ENCODE measurements at regions not wholly inside any gene's neighbourhood (a gene's known extent, or its start where the extent isn't known, plus 50 kb on each side); places are given as distances from the start of the nearest gene placed in this dataset.

DNA sequence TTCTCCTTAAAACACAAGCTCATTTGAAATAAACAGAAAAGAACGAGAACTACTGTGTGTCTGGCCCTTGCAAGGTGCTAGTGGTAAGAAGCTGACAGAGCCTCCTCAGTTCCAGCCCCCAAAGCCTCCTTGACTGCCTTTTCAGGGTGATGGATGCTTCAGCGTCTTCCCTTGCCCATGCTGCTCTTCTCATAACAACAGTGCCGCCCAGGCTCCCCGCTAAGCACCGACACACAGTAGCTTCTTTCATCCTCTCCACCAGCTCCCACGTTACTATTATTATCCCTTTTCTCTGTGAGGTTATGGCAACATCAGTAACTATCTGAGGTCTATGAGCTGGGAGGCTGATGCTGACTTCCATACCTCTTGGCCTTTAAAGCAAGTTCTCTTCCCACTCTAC lies 418.6 kb downstream of the TSN start:
- Mint-ChIP-seq H3K9me3 (ENCODE audit: insufficient read depth) (peaks cover 3% of the 10 kb centered on the region), H3K27me3 (no peaks in the 10 kb centered on the region), H3K27ac (no peak overlapping the region), H3K4me1 (no peaks in the 10 kb centered on the region), H3K4me3 (no peak overlapping the region)
- ChIA-PET CTCF (no interaction called here), POLR2A (no interaction called here)
- H3K79me2 ChIP-seq (ENCODE audit: control insufficient read depth, insufficient read depth, low read length): no peaks in the 10 kb centered on the region
- H3K9me3 ChIP-seq (ENCODE audit: control extremely low read depth in 1 of 3, control insufficient read depth in 2 of 3, insufficient read depth in 1 of 3, low read length in 2 of 3): no peaks in the 10 kb centered on the region
- no peak for TF ChIP-seq CTCF (IDR thresholded peaks at IDR 0.05)
- no peak for TF ChIP-seq EZH2 (IDR thresholded peaks at IDR 0.05; ENCODE audit: borderline replicate concordance, insufficient read depth, low read depth, low read length, poor library complexity, severe bottlenecking)
- no peak overlapping the region for H3K27ac ChIP-seq (ENCODE audit: low read length in 2 of 2)
- WGBS (ENCODE audit: insufficient coverage): 94% methylated on average over 6 of the region's 6 CpGs
- H3K4me3 ChIP-seq (ENCODE audit: control extremely low read depth in 1 of 5, extremely low read depth in 1 of 5, insufficient read depth in 1 of 5, low read depth in 2 of 5, low read length in 4 of 5): no peak overlapping the region
- no peak for DNase-seq
- no peaks in the 10 kb centered on the region for H4K20me1 ChIP-seq (ENCODE audit: control insufficient read depth, insufficient read depth, low read length, poor library complexity, severe bottlenecking)
- no peak overlapping the region for H3K4me2 ChIP-seq (replicated peaks; ENCODE audit: low read depth, low read length, poor library complexity, severe bottlenecking)
- no peaks in the 10 kb centered on the region for H3K4me1 ChIP-seq (ENCODE audit: control insufficient read depth in 2 of 2, insufficient read depth in 2 of 2, low read length in 2 of 2)
- intact Hi-C loops (cut with micrococcal nuclease): no loop called here
- H2AFZ ChIP-seq (ENCODE audit: insufficient read depth, low read depth, low read length, poor library complexity, severe bottlenecking): no peak overlapping the region
- ATAC-seq (ENCODE audit: low read depth): no peak
- no peak overlapping the region for H3K9ac ChIP-seq (ENCODE audit: low read length)
- no peaks in the 10 kb centered on the region for H3K36me3 ChIP-seq (replicated peaks in 1 of 2; ENCODE audit: control extremely low read depth in 1 of 2, control insufficient read depth in 1 of 2, extremely low read depth in 1 of 2, insufficient read depth in 2 of 2, low read length in 1 of 2)
- no peaks in the 10 kb centered on the region for H3K27me3 ChIP-seq (replicated peaks in 1 of 4; ENCODE audit: control extremely low read depth in 1 of 4, control insufficient read depth in 3 of 4, insufficient read depth in 4 of 4, low read length in 3 of 4)

DNA sequence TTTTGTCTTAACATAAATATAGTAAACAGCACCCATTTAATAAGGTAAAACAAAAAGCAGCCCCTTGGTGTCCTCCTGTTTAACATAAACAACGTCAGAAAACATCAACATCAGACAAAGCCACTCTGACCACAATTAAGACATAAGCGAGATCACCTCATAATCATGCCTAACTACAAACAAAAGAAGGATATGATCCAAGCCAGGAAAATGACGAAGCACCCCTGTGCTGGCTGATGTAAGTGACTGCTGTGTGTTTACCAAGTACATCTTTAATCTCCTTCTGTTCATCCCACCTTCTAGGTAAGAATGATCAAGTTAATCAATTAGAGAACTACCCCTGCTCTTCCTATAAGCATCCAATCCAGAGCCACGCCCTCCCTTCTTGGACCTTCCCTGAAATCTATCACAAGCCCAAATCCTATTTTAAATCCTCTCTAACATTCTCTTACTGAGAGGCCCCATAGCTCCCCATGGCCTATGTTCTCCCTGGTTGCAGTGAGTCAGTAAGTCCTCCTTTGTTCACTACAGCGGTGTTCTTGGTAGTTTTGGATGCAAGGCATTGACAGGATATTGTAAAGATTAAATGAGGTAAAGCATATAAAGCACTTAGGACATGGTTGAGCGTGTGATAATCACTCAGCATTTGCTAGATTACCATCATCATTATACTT lies 424.2 kb downstream of the TSN start:
- Mint-ChIP-seq H3K27ac (no peak overlapping the region), H3K27me3 (peaks cover 10% of the 10 kb centered on the region), H3K9me3 (ENCODE audit: insufficient read depth) (peaks cover 6% of the 10 kb centered on the region), H3K4me1 (no peaks in the 10 kb centered on the region), H3K4me3 (no peak overlapping the region)
- Histone ChIP-seq H3K4me2 (replicated peaks; ENCODE audit: low read depth, low read length, poor library complexity, severe bottlenecking) (no peak overlapping the region), H3K27ac (ENCODE audit: low read length in 2 of 2) (no peak overlapping the region), H3K36me3 (replicated peaks in 1 of 2; ENCODE audit: control extremely low read depth in 1 of 2, control insufficient read depth in 1 of 2, extremely low read depth in 1 of 2, insufficient read depth in 2 of 2, low read length in 1 of 2) (no peaks in the 10 kb centered on the region), H2AFZ (ENCODE audit: insufficient read depth, low read depth, low read length, poor library complexity, severe bottlenecking) (no peak overlapping the region), H3K27me3 (replicated peaks in 1 of 4; ENCODE audit: control extremely low read depth in 1 of 4, control insufficient read depth in 3 of 4, insufficient read depth in 4 of 4, low read length in 3 of 4) (no peaks in the 10 kb centered on the region), H3K4me1 (ENCODE audit: control insufficient read depth in 2 of 2, insufficient read depth in 2 of 2, low read length in 2 of 2) (no peaks in the 10 kb centered on the region), H3K9me3 (ENCODE audit: control extremely low read depth in 1 of 3, control insufficient read depth in 2 of 3, insufficient read depth in 1 of 3, low read length in 2 of 3) (peaks cover 0 to 3% (median 0%) of the 10 kb centered on the region in 3 donors), H3K79me2 (ENCODE audit: control insufficient read depth, insufficient read depth, low read length) (no peaks in the 10 kb centered on the region), H4K20me1 (ENCODE audit: control insufficient read depth, insufficient read depth, low read length, poor library complexity, severe bottlenecking) (no peaks in the 10 kb centered on the region), H3K4me3 (ENCODE audit: control extremely low read depth in 1 of 5, extremely low read depth in 1 of 5, insufficient read depth in 1 of 5, low read depth in 2 of 5, low read length in 4 of 5) (no peak overlapping the region), H3K9ac (ENCODE audit: low read length) (no peak overlapping the region)
- intact Hi-C loops (cut with micrococcal nuclease): no loop called here
- WGBS (ENCODE audit: insufficient coverage): 88% methylated on average over 2 of the region's 6 CpGs
- DNase-seq (no peak), ATAC-seq (ENCODE audit: low read depth) (no peak)
- POLR2A ChIA-PET: no interaction called here
- CTCF ChIA-PET: no interaction called here
- TF ChIP-seq EZH2 (IDR thresholded peaks at IDR 0.05; ENCODE audit: borderline replicate concordance, insufficient read depth, low read depth, low read length, poor library complexity, severe bottlenecking) (no peak), CTCF (IDR thresholded peaks at IDR 0.05) (no peak)
